Calu3 (cell line): ENCODE measurements at regions not wholly inside any gene's neighbourhood (a gene's known extent, or its start where the extent isn't known, plus 50 kb on each side); places are given as distances from the start of the nearest gene placed in this dataset.

ENCODE experiments used
- BruUV-seq: library from RNA; stranded (reverse); fragments of 400-500 nt; replicated peaks from 2 replicates; lab custom pipeline; 2021; lab: Mats Ljungman, UMichigan
- CTCF ChIA-PET: fragments of 300-600 bp; sonication (Branson Sonifier 250); formaldehyde crosslinking; loops from one replicate; lab custom pipeline; 2022; ENCODE audit warnings: antibody characterized with exemption; lab: Charles Lee
- DNase-seq: peaks from one replicate; pipeline ENCODE4 v3.0.0; 2022
- H3K27ac Mint-ChIP-seq: one replicate; pipeline ENCODE4 v1.8.0; 2022; ENCODE audit warnings: mixed read lengths; ENCODE audit not compliant: unreplicated experiment
- H3K27me3 Mint-ChIP-seq: one replicate; pipeline ENCODE4 v1.8.0; 2022; ENCODE audit warnings: mixed read lengths; ENCODE audit not compliant: unreplicated experiment
- H3K36me3 Mint-ChIP-seq: one replicate; pipeline ENCODE4 v1.8.0; 2022; ENCODE audit warnings: mild to moderate bottlenecking, moderate library complexity, mixed read lengths; ENCODE audit not compliant: insufficient read depth, unreplicated experiment
- H3K4me1 Mint-ChIP-seq: one replicate; pipeline ENCODE4 v1.8.0; 2022; ENCODE audit warnings: mild to moderate bottlenecking, low read depth, mixed read lengths; ENCODE audit not compliant: unreplicated experiment
- H3K4me3 Mint-ChIP-seq: one replicate; pipeline ENCODE4 v1.8.0; 2022; ENCODE audit warnings: mild to moderate bottlenecking, low read depth, moderate library complexity, mixed read lengths; ENCODE audit not compliant: unreplicated experiment
- H3K9me3 Mint-ChIP-seq: one replicate; pipeline ENCODE4 v1.8.0; 2022; ENCODE audit warnings: low read depth, mixed read lengths; ENCODE audit not compliant: unreplicated experiment
- CTCF ChIP-seq: fragments of 200-600 bp; IDR thresholded peaks from one replicate; pipeline ENCODE4 v1.8.0; 2022; ENCODE audit warnings: antibody characterized with exemption; ENCODE audit not compliant: unreplicated experiment
- intact Hi-C: fragments of 100-400 bp; cut with micrococcal nuclease; formaldehyde crosslinking; loops from one replicate; pipeline ENCODE4 v1.10.0; 2022; ENCODE audit not compliant: unreplicated experiment

- Mint-ChIP-seq H3K4me3 (no peak overlapping the region), H3K27ac (no peak overlapping the region), H3K27me3 (no peaks in the 10 kb centered on the region), H3K9me3 (peaks cover 7% of the 10 kb centered on the region), H3K4me1 (no peaks in the 10 kb centered on the region), H3K36me3 (no peaks in the 10 kb centered on the region)
- CTCF ChIA-PET = no interaction called here
- DNase-seq = no peak
- intact Hi-C loops = no loop called here
- no TSS peak for BruUV-seq
- TF ChIP-seq CTCF = no peak
Observed at GRCh38 chr1:217211486-217211885, 419.4 kb downstream of the GPATCH2 start.

DNA sequence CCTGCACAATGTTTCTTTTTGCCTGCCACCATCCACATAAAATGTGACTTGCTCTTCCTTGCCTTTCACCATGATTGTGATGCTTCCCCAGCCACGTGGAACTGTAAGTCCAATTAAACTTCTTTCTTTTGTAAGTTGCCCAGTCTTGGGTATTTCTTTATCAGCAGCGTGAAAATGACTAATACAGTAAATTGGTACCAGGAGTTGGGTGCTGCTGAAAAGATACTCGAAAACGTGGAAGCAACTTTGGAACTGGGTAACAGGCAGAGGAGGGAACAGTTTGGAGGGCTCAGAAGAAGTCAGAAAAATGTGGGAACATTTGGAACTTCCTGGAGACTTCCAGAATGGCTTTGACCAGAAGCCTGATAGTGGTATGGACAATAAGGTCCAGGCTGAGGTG is 425.3 kb downstream of the GPATCH2 start:
- CTCF ChIA-PET = no interaction called here
- H3K4me1 Mint-ChIP-seq = no peaks in the 10 kb centered on the region
- no TSS peak for BruUV-seq
- H3K4me3 Mint-ChIP-seq = no peak overlapping the region
- H3K27me3 Mint-ChIP-seq = no peaks in the 10 kb centered on the region
- TF ChIP-seq CTCF = no peak
- H3K36me3 Mint-ChIP-seq = no peaks in the 10 kb centered on the region
- H3K27ac Mint-ChIP-seq = no peak overlapping the region
- intact Hi-C loops = no loop called here
- DNase-seq = no peak
- peaks cover 13% of the 10 kb centered on the region for H3K9me3 Mint-ChIP-seq

DNA sequence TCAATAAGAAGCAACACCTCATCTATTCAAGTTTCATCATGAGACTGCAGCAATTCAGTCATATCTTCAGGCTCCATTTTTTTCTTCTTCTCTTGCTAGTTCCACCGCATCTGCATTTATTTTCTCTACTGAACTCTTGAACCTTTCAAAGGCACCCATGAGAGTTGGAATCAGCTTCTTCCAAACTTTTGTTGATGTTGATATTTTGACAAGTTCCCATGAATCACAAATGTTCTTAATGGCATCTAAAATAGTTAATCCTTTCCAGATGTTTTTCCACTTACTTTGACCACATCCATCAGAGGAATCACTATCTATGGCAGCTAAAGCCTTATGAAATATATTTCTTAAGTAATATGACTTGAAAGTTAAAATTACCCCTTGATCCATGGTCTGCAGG is 434.3 kb downstream of the GPATCH2 start:
- intact Hi-C loops = no loop called here
- DNase-seq = no peak
- no TSS peak for BruUV-seq
- Mint-ChIP-seq H3K4me1 (no peaks in the 10 kb centered on the region), H3K9me3 (no peaks in the 10 kb centered on the region), H3K27ac (no peak overlapping the region), H3K36me3 (no peaks in the 10 kb centered on the region), H3K4me3 (no peak overlapping the region), H3K27me3 (no peaks in the 10 kb centered on the region)
- CTCF ChIA-PET = interaction anchor here (0.6 kb wide), 1 partner anchor 305 kb away, joined by 7 read pairs; no protein-coding TSS in a partner anchor
- no peak for TF ChIP-seq CTCF

- no peak for DNase-seq
- Mint-ChIP-seq H3K36me3 (no peaks in the 10 kb centered on the region), H3K4me1 (no peaks in the 10 kb centered on the region), H3K9me3 (peaks cover 3% of the 10 kb centered on the region), H3K27me3 (no peaks in the 10 kb centered on the region), H3K27ac (no peak overlapping the region), H3K4me3 (no peak overlapping the region)
- CTCF ChIA-PET = interaction anchor here (0.6 kb wide), 1 partner anchor 210 kb away, joined by 3 read pairs; no protein-coding TSS in a partner anchor
- TF ChIP-seq CTCF = no peak
- intact Hi-C loops = no loop called here
- no TSS peak for BruUV-seq
Observed at GRCh38 chr1:217193151-217193550, 437.7 kb downstream of the GPATCH2 start.
